Stimulated activated CD8-positive, alpha-beta memory T cell treated with anti-CD3 and anti-CD28 coated beads, Interleukin-7, amount 100 ng/mL, for 48 hours (primary cell): ENCODE measurements at regions not wholly inside any gene's neighbourhood (a gene's known extent, or its start where the extent isn't known, plus 50 kb on each side); places are given as distances from the start of the nearest gene placed in this dataset.

ENCODE experiments used
- DNase-seq, 2 donors: peaks; one replicate each; pipeline ENCODE4 v3.0.0-alpha.2; 2020; ENCODE audit warnings: low read depth in 1 of 2; ENCODE audit errors: extremely low read depth in 1 of 2

DNA sequence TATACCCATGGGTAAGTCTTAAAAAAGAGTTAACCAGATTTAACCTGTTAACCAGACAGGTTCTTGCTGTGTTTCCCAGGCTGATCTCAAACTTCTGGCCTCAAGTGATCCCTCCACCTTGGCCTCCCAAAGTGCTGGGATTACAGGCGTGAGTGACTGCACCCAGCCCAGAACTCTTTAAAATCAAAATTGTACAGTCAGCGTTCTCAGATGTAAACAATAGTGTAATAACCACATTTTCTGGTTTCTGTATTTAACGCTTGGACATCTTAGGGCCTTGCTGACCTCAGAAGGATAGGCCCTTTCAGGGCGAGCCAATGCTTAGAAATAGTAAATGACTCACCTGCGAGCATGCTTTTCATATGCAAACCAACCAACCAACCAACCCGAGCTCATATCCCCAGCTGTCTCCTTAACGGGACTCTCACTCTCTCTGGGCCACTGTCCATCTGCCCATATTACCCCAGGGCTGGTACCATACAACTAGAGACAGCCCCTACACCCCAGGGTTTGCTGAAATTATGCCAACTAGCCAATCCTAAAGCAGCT, 415.0 kb upstream of the XYLT1 start:
- no peak for DNase-seq

DNA sequence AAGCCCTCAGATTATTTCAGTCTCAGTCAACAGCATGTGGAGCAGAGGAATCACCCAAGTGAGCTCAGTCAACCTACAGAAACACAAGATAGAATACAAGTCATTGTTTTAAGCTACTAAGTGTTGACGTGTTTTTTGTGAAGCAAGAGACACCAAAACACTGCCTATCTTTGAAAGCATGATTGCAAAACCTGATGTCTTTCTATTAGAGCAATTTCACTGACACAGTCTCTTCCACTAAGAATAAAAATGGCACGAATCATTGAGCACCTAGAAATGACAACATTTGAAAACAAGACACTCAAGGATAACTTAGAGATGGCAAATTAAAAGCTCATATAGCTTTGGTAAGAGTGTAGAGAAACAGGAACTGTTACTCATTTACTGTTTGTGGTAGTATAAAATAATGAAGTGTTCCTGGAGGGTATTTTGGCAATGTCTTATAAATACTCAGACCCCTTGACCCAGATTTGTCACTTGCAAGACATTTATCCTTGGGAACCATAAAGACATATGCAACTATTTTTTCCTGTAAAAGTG, 407.1 kb upstream of the XYLT1 start:
- no peak for DNase-seq

DNA sequence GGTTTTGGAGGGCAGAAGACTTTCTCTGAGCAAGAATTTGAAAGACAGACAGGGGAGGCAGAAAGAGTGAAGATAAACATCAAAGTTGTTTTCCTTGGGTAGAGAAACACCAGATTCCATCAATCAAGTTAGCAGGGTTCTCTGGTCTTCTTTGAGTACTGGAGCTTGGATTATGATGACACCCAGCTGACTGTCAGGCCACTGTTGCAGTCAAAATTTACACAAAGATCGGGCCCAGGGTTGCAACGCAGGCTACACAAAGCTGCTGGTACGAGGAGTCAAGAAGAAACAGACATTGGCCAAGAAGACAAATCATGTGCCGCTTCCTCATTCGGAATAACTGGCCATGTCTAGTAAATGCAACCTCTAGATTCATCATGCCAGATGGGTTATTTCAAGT, 396.2 kb upstream of the XYLT1 start:
- DNase-seq = no peak

DNA sequence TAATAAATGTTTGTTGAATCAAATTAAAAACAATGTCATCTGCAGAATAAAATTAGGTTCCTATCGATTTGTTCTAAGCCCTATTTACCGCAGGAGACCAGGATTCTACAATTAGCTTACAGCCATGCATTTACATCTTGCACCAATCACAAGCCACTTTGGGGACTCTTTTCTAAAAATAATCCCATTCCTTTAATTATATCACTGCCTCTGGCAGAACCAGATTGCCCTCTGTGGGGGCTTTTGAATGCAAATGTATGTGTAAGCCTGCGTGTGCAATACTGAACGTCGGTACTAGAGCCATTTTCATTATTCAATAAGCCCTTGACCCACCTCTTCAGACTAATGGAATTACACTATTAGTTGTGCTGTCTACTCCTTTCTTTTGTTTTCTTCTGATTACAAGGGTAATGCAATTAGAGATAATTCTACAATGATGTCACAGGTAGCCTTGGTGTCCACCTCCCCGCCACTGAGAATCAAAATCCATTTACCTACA, 391.3 kb upstream of the XYLT1 start:
- no peak for DNase-seq

DNA sequence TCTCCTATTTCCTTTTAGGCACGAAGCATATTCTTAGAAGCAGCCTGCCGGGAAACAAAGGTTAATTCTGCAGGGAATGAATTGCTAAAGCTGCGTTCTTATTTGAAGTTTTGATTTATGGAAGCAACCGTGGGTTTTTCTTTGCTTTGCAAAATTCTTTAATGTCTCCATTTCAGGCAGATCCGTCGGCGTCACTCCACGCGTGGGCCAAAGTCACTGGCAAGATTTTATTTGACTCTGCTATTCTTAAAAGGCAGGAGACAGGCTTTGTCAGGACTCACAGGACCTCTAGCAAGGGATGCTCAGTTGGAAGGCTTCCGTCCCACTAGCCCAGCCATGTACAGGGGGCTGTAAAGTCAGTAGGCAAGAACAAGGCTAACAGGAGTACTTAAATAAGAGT, 387.3 kb upstream of the XYLT1 start:
- no peak for DNase-seq

DNA sequence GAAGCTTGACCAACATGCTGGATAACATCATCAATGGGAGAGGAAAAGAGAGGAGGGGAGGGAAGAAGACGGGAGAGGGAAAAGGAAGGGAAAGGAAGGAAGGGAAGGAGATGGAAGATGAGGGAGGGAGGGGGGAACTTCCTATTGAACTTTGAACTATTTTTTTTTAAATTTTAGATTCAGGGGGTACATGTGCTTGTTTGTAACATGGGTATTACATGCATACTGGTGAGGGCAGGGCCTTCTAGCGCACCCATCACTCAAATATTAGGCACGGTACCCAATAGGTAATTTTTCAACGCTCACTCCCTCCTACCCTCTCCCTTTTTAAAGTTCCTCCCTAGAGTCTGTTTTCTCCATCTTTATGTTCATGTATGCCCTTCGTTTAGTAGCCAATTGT, 383.2 kb upstream of the XYLT1 start:
- no peak for DNase-seq

DNA sequence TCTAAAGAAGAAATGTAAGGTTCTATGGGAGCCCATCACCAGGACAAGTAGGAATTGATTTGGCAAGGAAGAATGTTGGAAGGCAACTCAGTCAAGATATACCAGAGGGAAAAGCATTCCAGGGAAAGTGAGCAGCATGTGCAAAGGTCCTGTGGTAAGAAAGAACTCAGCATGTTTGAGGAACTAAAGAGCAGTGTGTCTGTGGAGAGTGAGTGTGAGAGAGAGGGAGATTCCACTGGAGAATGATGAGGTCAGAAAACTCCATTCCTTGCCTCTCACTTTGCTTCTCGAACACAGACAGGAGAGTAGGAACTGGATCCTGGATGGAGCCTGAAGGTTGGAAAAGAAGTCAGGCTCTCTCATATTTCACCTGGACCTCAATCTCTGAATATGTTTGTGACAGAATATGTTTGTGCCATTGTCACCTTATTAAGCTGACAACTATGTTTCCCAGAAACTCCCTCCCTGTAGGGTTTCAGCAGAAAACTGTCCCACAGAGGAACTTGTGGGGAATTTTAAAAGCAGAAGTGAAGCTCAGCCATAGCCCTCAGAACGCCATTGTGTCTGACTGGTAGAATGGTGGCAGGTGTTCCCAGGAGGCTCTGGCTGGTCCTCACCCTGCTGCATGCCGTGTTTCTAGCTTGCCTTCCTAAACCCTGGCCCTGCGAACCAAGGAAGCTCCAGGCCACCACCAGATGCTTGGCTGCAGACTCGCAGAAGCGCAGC, 382.4 kb upstream of the XYLT1 start:
- no peak for DNase-seq

DNA sequence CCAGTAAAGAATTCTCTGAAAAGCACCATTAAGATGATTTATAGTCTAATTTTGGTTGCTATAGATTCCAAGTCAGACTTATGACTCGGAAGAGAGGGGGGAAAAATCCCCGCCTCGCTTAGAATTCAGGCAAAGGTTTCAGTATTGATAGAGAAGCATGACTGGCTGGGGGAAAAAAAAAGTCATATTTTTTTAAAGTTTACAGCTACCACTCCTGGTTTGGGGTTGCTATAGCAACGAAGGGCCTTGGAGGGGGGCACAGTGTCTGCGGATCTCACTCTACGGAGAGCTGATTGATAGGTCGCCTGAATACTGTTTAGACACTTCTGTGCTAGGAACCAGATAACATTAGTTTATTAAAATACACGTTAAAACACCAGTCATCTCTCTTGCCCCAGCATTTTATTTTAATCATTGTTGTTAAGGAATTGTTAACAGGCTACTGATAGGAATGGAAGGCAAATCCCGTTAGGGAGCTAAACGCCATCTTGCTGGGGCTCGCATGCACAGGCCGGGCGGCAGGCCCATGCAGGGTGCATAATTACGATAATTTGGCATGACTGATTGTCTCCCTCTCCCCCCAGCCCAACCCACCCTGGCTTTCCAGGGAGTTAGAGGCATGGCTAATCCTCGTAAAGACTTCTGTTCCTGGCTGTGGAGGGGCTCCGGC, 380.0 kb upstream of the XYLT1 start:
- no peak for DNase-seq

DNA sequence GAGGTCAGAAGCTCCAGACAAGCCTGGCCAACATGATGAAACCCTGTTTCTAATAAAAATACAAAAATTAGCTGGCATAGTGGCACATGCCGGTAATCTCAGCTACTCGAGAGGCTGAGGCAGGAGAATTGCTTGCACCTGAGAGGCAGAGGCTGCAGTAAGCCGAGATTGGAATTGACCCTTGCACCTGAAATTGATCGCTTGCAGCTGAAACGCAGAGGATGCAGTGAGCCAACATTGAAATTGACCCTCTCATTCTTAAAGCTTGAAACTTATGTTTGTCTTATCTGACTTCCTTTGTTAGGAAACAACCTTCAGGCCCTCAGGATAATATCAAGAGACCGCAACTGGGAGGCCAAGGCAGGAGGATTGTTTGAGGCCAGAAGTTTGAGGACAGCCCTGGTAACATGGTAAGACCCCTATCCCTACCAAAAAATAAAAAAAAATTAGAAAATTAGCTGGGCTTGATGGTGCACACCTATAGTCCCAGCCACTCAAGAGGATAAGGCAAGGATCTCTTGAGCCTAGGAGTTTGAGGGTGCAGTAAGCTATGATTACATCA, 376.6 kb upstream of the XYLT1 start:
- no peak for DNase-seq

DNA sequence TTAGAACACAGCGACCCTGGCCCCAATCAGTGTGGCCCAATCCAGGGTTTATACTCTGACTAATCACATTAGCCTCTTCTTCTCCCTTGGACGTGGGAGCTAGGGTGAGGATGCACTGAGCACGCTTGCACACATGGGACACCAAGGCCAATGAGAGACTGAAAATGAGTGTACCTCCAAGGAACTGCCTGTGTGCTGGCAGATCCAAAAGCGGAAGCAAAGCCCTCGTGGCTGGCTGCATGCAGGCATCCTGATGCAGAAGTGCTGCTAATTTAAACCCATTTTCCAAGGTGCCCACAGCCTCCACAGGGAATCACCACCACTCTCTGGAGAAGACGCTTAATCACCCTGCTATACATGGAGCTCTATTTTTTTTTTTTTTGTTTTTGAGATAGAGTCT, 375.3 kb upstream of the XYLT1 start:
- DNase-seq = no peak

DNA sequence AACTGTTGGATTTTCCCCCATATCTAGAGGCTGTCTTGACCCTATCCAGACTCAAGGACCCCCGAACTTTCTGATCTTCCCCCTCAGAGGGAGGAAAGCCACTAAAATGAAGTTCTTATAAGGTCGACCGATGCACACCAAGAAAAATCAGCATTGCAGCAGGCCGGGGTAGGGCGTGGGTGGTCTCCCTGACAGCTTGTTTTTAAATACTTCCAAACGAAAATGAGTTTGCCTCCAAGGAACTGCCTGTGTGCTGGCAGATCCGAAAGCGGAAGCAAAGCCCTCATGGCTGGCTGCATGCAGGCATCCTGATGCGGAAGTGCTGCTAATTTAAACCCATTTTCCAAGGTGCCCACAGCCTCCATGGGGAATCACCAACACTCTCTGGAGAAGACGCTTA, 374.3 kb upstream of the XYLT1 start:
- no peak for DNase-seq

DNA sequence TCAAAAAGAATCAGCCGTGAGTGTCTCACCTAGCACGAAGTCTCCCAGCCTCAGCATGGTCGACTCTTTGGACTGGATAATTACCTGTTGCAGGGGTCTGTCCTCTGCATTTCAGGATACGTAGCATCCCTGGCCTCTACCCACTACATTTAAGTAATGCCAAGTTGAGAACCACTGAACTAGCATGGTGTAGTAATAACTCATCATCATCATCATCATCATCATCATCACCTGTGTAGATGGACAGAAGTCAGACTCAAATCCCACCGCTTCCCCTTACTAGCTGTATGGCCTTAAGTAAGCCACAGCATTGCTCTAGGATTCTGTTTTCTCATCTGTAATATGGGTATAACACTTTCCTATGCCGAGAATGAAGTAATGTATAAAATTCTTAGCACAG, 373.1 kb upstream of the XYLT1 start:
- DNase-seq = no peak

DNA sequence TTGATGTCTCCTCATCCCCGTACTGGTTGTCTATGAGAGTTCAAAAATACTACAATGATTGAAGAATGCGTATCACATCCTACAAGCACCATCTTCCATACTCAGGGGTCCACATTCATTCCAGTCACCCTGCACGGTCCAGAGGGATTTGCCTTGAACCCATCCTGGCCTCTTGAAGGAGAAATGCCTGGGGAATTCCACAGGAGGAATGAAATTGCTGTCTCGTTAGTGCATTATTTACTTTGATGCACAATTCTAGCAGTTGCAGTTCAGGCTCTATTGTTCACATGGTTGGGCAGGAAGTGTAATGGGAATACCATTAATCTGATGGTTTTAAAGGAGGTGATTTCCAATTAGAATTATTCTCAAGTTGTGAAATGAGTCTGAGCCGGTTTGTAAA, 369.1 kb upstream of the XYLT1 start:
- no peak for DNase-seq

DNA sequence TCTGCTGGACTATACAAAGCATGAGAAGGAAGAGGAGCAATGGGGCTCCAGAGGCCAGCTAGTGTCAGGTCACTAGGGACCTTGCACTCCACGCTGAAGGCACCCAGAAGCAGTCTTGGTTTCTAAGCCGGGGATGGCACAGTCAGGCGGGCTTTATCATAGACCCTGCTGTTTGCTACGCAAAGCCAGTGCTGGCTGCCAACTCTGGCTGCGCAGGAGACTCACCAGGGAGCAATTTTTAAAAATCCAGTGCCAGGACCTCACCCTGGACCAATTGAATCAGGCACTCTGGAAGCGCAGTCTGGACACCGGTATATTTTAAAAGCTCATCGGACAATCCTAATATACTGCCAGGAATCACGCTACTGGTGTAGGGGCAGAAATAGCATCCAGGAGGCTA, 368.5 kb upstream of the XYLT1 start:
- no peak for DNase-seq

DNA sequence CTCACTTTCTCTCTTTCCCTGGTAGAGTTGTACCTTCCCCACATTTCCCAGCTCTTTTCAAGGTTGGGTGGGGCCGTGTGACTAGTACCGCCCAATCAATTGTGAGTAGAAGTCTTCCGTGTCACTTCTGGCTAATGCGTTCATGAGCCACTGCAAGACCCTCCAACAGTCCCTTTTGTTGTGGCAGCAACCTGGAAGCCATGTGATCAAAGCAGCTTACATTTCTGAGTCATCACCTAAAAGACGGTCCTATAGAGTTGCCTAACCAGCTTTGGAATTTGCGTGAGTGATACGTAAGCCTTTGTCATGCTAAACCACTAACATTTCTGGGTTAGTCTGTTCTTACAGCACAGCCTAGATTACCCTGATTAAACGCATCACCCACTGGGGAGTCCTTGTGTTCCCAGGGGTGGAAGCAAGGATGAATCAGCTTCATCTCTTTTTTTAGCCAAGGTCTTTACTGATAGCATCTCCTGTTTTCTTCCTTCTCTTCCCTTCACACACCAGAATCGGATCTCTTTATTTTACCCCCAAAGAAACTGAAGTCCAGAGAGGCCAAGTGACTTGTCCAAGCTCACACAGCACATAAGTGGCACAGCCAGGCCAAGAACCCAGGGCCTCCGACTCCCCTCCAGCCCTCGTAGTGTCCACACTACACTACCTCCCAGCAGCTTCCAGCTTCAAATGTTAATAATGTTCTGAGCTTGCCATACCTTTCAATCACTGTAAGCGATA, 366.3 kb upstream of the XYLT1 start:
- DNase-seq = no peak

DNA sequence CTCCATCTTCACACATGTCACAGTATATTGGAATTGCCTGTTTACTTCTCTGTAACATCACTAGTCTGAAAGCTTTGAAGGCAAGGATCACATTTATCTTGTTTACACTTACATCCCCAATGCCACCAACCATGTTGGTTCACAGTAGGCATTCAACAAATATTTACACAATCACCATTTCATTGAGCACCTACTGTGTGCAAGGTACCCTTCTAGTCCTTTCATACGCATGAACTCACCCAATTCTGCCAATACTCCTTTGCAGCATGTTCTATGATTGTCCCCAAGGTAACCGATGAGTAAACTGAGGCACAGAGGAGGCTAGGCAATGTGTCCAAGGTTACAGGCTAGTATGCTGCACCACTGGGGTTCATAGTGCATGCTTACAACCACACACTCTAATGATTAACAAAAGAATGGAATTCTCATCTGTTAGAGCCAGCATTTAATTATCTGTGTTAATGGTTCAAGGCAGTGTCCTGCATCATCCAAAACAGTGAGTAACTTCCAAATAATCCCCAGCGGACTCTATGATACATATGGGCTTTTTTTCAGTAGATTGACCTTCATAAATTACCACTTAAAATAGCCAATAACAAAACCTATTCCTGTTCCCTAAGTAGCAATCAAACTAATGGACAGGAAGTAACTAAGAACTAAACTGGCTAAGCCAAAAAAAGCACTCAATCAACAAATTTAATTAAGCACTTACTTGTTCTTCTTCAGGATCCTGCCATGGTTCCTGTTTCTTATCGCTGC, 364.5 kb upstream of the XYLT1 start:
- DNase-seq = no peak

DNA sequence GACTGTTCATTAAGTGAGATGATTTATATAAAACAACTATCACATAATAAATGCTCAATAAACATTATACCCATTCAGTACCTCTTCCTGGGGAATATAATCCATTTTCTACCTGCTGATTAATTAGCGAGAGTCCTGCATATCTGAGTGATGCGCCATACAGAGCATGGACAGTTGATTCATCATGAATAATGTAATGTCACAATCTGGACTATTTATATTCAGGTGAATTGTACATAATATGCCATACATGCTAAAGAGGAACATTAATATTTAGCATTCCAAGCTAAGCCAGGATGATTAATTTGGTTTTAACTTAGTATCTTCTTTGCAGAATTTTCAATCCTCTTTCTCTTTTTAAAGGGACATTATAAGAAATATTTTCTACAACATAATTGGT, 362.0 kb upstream of the XYLT1 start:
- no peak for DNase-seq

DNA sequence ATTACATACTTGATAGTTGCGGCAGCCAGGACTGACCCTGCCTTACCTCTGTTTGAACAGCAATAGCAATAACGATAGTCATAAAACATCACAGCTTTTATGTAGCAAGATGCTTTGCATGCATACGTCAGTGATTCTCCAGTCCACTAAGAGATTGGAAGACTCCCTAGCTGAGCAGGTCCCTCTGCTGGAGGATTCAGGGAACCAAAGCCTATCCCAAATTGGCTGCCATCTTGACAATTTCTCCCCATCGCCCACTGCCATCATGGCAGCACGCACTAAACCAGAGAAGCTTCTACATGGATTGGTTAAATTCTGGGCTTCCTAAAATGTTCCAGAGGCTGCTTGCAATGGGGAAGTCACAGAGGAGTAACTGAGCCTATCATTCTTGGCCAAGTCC, 360.6 kb upstream of the XYLT1 start:
- DNase-seq = no peak

DNA sequence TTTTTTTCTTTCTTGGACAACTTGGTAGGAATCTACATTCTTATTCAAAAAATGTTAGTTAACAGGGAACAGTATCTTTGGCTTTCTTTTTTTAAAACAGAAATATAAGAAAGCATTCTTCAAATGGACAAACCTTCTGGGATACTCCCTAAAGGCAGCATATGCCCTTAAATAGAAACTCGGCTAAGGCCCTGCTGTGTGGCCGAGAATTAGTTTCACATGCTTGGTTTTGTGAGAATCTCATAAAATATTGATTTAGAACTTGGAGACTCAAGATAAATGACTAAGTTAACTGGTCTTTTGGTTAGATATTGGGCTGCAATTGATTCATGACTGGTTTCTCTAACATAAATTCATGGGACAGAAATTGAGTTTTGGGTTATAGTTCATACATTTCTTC, 359.9 kb upstream of the XYLT1 start:
- no peak for DNase-seq

DNA sequence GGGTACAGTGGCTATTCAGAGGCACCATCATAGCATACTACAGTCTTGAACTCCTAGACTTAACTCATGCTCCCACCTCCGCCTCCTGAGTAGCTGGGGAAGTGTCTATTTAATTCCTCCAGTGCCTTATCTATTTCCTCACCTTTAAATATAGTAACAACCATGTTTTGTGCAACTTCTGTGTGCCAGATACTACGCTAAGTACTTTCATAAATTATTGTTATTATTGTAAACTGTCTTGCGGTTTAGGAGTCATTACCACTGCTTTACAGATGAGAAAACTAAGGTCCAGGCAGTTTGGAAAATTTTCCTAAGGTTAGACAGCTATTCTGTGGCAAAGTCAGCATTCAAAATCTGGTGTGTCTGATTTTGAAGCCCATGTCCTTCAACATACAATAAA, 359.1 kb upstream of the XYLT1 start:
- DNase-seq = no peak
